ENCODE measurements at regions not wholly inside any gene's neighbourhood (a gene's known extent, or its start where the extent isn't known, plus 50 kb on each side); places are given as distances from the start of the nearest gene placed in this dataset.

- TF ChIP-seq CTCF (IDR thresholded peaks at IDR 0.05), result no peak
Measured at GRCh38 chr17:79224903-79225302, 150.3 kb downstream of the ENGASE start.

GRCh38 chr17:79224476-79224875 is 149.9 kb downstream of the ENGASE start:
- no peak for TF ChIP-seq CTCF (IDR thresholded peaks at IDR 0.05)

- TF ChIP-seq CTCF (IDR thresholded peaks at IDR 0.05), result no peak
Measured at GRCh38 chr17:79223953-79224352, 149.3 kb downstream of the ENGASE start.

GRCh38 chr17:79223471-79223870 is 148.8 kb downstream of the ENGASE start:
- no peak for TF ChIP-seq CTCF (IDR thresholded peaks at IDR 0.05)

- no peak for TF ChIP-seq CTCF (IDR thresholded peaks at IDR 0.05)
Measured at GRCh38 chr17:79221597-79221996, 147.0 kb downstream of the ENGASE start.

GRCh38 chr17:79220713-79221291 is 146.2 kb downstream of the ENGASE start:
- TF ChIP-seq CTCF (IDR thresholded peaks at IDR 0.05), result no peak

- TF ChIP-seq CTCF (IDR thresholded peaks at IDR 0.05), result no peak
Measured at GRCh38 chr17:79220201-79220712, 145.6 kb downstream of the ENGASE start.

Measured in LNCAP (cell line).